Peyer's patch (tissue), 4 donors: ENCODE measurements at regions not wholly inside any gene's neighbourhood (a gene's known extent, or its start where the extent isn't known, plus 50 kb on each side); places are given as distances from the start of the nearest gene placed in this dataset.

Source experiments
- CTCF ChIP-seq, 6 experiments: fragments of 450-650 bp in 4 of 6; fragments of 200-600 bp in 2 of 6; sonication (generic) in 1 of 6; IDR thresholded peaks; one replicate each; pipeline ENCODE4 v1.5.1; 2017 to 2019; ENCODE audit warnings: antibody characterized with exemption in 6 of 6, mild to moderate bottlenecking in 3 of 6, moderate library complexity in 1 of 6
- POLR2A ChIP-seq, 2 donors: fragments of 450-650 bp; IDR thresholded peaks; one replicate each; pipeline ENCODE4 v1.5.1; 2017; ENCODE audit warnings: antibody characterized with exemption in 2 of 2, mild to moderate bottlenecking in 2 of 2, moderate library complexity in 2 of 2

DNA sequence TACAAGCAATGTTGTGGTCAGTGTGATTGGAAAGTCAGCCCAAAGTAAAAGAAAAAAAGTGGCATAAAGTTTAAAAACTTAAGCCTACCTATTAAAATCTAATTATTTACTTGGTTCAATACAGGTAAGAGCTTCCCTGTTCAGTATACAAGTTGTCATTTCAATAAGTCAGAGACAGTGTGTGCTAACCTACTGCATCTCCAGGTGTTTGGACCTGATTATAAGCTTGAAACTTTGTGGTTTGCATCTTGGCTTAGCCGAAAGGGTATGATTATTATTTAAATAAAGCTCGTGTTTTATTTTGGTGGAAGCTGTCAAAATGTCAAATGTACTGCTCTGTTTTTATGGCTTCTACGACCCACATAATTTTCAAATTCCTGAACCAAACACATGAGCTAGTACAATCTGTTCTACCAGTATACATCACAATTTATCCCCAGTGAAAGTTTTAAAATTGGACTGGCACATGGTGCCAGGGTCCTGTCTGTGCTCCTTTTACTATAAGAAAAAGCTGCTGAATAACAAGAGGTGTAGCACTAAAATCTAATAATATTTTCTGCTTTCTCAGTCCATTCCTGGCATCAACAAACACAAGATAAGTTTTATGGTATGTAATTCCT lies 103.9 kb upstream of the ANO3 start:
- TF ChIP-seq CTCF (IDR thresholded peaks at IDR 0.05), result no peak
- no peak for TF ChIP-seq POLR2A (IDR thresholded peaks at IDR 0.05)
